ENCODE measurements at regions not wholly inside any gene's neighbourhood (a gene's known extent, or its start where the extent isn't known, plus 50 kb on each side); places are given as distances from the start of the nearest gene placed in this dataset.

DNA sequence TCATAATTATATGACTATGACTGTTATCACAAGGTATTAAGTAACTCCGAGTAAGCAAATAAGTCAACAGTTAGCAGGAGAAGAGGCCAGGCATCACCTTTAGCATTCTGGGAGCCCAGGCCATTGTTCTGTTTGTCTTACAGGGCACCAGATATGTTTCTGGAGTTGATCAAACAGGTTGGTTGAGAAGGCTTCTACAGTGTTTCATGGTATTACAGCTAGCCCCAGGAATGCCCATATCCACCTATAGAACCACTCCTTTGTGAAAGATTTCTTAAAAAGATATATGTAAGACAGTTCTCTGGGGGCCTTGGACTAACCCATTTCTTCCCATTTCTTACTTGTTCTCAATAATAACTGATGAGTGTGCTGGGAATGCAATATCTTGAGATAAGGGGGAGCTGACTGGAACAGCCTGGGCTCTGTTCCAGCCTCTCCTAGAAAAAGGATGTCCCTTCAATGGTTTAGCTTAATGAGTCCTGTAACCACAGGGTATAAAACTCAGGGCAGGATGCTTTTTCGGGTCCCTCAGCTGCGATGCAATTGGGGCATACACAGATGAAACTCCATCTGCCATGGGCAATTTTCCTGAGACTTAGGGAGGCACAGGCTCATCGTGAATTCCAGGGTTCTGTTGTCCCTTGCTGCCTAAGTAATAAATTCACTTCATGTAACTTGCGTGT lies 286.4 kb downstream of the BAMBI start:
- no peak overlapping the region for H3K4me3 ChIP-seq (ENCODE audit: low read depth, low read length)
- TF ChIP-seq CTCF (IDR thresholded peaks at IDR 0.05; ENCODE audit: insufficient read depth, low read length) = no peak
- no peak for DNase-seq (ENCODE audit: low read depth)

- H3K4me3 ChIP-seq (ENCODE audit: low read depth, low read length) = no peak overlapping the region
- no peak for DNase-seq (ENCODE audit: low read depth)
- no peak for TF ChIP-seq CTCF (IDR thresholded peaks at IDR 0.05; ENCODE audit: insufficient read depth, low read length)
Measured at GRCh38 chr10:28965937-28966336, 288.6 kb downstream of the BAMBI start.

DNA sequence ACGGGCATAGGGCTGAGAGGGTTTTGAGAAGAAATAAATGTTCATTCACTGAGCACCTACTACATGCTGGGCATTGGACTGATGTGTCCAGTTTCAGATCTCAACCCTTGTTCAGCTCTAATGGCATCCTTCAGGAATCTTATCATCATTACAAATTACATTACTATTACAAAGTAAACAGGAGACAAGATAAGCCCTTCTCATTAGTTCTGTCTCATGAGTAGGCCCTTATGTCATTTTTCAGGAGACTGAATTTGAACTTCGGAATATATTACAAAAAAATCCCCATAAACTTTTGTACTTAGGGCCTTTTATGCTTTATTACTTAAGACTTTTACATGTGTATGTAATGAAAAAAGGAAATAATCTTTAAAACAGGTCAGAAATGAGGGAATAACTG lies 289.7 kb downstream of the BAMBI start:
- DNase-seq (ENCODE audit: low read depth) = no peak
- no peak for TF ChIP-seq CTCF (IDR thresholded peaks at IDR 0.05; ENCODE audit: insufficient read depth, low read length)
- no peak overlapping the region for H3K4me3 ChIP-seq (ENCODE audit: low read depth, low read length)

- TF ChIP-seq CTCF (IDR thresholded peaks at IDR 0.05; ENCODE audit: insufficient read depth, low read length) = no peak
- no peak overlapping the region for H3K4me3 ChIP-seq (ENCODE audit: low read depth, low read length)
Measured at GRCh38 chr10:28969413-28969812, 292.1 kb downstream of the BAMBI start.

GRCh38 chr10:28970231-28970630 lies 292.9 kb downstream of the BAMBI start:
- H3K4me3 ChIP-seq (ENCODE audit: low read depth, low read length) = no peak overlapping the region
- DNase-seq (ENCODE audit: low read depth) = peak; percentile 81
- no peak for TF ChIP-seq CTCF (IDR thresholded peaks at IDR 0.05; ENCODE audit: insufficient read depth, low read length)

More at GRCh38 chr10:28969413-28969812, 292.1 kb downstream of the BAMBI start:
- no peak for DNase-seq (ENCODE audit: low read depth)

DNA sequence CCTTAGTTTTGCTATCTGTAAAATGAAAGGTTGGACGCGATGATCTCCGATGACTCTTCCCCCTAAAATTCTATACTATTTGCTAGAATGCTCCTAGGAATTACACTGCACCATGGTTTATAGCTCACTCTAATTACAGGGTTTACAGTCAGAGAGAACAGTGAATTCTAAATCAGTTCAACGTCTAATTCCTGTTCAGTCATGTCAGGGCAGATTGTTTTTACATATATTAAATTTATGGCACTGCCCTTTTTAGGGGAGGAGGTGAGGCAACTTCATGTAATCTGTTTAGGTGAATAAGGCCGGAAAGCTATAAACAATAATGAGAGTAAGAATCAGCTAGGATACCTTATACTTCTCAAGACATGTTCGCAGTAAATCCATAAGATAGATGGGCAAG lies 293.9 kb downstream of the BAMBI start:
- no peak for DNase-seq (ENCODE audit: low read depth)
- no peak overlapping the region for H3K4me3 ChIP-seq (ENCODE audit: low read depth, low read length)
- no peak for TF ChIP-seq CTCF (IDR thresholded peaks at IDR 0.05; ENCODE audit: insufficient read depth, low read length)

DNA sequence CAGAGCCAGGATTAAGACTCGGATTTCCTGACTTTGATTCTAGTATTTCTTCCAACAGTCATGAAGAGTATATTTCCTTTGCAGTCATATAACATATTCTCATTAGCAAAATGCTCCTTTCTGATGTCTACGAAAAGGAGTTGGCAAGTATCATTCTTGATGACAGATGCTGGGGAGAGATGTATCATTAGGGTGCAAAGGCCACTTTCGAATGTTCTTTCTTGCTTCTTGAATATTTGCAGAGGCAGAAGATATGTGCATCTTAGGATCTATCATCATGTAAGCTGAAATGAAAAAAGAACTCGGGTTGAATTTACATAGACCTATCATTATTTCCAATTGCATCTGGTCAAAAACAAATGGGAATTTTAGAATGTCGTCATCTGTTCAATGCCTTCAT lies 294.4 kb downstream of the BAMBI start:
- no peak overlapping the region for H3K4me3 ChIP-seq (ENCODE audit: low read depth, low read length)
- no peak for TF ChIP-seq CTCF (IDR thresholded peaks at IDR 0.05; ENCODE audit: insufficient read depth, low read length)
- no peak for DNase-seq (ENCODE audit: low read depth)
